GM12874 (cell line): ENCODE measurements at regions not wholly inside any gene's neighbourhood (a gene's known extent, or its start where the extent isn't known, plus 50 kb on each side); places are given as distances from the start of the nearest gene placed in this dataset.

Source experiments
- TF ChIP-seq, protein P1 (sequence below): IDR thresholded peaks from 2 replicates; pipeline ENCODE4 v1.5.1; 2011; ENCODE audit warnings: low read depth, mild to moderate bottlenecking, control low read depth, low read length, moderate library complexity; ENCODE audit not compliant: insufficient read depth

DNA sequence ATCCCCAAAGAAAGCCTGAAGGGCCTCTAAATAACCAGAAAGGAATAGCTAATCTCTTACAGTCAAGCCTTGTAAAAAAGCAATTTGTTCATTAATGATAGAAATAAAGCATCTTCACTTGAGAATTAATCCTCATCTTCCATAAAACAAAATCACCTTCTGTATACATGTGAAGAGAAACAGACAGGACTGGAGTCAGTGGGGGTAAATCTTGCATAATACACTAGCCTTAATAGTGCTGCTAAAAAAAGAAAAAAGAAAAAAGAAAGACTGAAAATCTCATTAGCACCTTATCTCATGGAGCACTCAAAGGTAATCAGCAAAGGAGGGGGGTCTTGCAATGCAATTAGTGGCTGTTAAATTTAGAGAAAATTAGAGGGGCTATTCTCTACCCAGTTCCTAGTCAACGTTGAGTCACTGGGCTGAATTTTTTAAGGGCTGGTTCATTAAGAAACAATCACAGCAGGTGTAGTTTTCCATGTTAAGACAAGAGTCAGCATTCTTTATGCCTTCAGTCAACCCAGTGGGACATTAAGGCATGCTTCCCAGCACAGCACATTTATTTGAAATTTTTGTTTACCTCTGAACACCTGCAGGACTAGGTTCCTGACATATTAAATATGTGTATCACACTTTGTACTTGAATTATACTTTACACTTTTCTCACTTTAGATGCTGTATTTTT is 1455.7 kb upstream of the CELF2 start:
- TF ChIP-seq, protein P1, sequence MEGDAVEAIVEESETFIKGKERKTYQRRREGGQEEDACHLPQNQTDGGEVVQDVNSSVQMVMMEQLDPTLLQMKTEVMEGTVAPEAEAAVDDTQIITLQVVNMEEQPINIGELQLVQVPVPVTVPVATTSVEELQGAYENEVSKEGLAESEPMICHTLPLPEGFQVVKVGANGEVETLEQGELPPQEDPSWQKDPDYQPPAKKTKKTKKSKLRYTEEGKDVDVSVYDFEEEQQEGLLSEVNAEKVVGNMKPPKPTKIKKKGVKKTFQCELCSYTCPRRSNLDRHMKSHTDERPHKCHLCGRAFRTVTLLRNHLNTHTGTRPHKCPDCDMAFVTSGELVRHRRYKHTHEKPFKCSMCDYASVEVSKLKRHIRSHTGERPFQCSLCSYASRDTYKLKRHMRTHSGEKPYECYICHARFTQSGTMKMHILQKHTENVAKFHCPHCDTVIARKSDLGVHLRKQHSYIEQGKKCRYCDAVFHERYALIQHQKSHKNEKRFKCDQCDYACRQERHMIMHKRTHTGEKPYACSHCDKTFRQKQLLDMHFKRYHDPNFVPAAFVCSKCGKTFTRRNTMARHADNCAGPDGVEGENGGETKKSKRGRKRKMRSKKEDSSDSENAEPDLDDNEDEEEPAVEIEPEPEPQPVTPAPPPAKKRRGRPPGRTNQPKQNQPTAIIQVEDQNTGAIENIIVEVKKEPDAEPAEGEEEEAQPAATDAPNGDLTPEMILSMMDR, result no peak

DNA sequence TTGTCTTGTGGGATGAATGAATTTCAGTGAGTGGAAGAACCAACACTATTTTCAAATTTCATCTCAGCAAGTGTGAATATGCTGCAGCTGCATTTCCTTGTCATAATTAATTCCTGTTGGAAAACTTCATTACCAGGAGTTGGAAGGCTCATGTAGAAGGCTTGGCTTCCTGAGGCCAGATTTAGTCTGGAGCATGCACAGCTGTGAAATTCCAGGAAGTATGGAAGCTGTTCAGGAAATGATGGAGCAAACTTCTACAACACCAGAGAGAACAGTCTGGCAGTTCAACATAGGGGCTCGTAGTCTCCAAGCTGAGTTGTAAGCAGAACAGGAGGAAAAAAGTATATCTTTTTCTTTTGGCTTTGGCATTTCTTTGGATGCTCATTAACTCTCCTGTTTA is 1439.9 kb upstream of the CELF2 start:
- TF ChIP-seq, protein P1, result no peak

DNA sequence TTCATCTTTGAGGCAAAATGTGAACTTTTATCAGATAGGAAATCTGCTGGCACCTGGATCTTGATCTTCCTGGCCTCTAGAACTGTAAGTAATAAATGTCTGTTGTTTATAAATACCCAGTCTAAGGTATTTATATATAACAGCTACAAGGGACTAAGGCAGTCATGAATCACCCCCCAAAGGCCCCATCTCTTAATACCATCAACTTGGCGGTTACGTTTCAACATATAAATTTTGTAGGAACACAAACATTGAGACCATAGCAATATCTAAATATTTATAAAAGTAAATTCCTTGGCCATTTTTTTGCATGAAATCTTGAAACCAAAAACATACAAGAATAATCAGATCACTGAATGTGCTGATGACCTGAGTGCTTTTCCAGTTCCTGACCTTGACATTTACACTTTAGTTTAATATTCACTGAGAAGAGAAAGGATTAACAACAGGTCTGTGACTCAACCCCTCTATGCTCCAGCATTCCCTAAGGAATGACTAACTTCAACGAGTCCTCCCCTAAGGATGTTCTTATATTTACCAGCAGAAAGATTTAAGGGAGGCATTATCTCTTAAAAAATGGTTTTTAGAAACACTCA is 1438.5 kb upstream of the CELF2 start:
- TF ChIP-seq, protein P1, result no peak

DNA sequence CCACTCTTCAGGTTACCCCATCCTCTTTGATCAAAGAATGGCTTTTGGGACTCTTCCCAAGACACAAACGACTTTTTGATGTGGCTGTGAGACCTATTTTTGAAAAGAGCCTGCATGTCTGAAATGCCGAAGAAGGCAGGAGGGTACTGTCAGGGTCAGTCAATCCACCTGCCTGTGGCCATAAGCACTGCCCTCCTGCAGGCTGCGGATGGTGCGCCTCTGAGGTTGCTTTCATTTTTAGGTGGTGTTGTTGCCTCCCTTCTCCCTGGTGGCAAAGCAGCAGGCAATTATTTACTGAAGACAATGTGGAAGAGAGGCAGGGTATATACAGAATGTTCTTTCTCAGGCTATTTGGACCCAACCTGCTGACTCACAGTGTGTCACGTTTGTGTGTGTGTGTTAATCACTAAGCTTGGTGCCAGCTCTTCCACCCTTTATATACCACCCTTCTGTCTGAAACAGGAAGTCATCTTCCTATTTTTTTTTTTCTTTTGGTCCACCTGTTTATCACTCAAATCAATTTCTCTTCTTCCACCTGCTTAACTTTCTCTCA is 1421.2 kb upstream of the CELF2 start:
- TF ChIP-seq, protein P1, result no peak

DNA sequence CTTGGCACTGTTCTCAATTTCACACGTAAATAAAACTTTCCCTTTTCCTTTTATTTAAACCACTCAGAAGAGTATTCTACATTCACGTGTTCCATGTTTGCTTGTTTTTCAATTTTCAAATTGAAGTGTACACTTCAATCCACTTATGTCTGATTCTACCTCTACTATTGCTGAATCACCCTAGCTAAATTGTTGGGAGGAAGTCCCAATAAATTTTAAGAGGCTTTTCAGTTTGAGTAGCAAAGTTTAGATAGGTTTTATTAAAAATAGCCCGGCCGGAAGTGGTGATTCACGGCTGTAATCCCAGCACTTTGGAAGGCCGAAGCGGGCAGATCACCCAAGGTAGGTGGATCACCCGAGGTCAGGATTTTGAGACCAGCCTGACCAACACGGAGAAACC is 1414.7 kb upstream of the CELF2 start:
- TF ChIP-seq, protein P1, result no peak

DNA sequence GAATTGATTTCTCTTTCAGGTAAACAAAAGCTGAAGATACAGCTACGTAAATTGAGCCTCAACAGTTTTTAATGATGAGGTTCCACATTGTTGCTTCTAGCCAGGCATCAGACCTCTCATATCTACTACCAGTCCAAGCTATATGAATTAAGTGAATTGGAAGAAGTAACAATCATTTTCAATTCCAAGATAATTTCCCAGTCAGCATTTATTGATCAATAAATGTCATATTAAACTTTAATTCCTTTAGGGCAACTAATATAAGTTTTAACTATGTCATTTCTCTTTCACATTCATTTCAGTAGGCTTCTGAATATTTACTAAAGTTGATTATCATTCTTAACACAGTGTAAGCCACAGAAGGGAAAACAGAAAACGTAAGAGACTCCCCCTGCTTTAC is 1413.7 kb upstream of the CELF2 start:
- TF ChIP-seq, protein P1, result no peak

DNA sequence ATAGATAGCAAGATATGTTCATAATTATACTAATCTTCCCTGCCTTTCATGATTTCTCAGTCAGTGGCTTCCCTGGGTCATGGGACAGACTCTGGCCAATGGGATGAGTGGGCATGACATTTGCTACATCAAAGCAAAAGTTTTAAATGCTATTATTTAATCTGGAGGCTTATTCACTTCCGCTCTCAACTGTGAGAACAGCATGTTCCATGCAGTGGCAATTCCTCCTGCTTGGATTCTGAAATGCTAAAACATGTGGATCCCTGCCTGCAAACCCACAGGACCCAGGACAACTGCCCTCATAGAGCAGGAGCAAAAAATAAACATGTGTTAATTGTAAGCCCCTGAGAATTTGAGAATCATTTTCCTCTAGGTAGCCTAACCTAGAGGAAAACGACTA is 1412.4 kb upstream of the CELF2 start:
- TF ChIP-seq, protein P1, result no peak
